Stimulated activated effector memory CD8-positive, alpha-beta T cell treated with anti-CD3 and anti-CD28 coated beads, Interleukin-12 subunit alpha, Interleukin-12 subunit beta, amount 100 ng/mL, for 72 hours (primary cell): ENCODE measurements at regions not wholly inside any gene's neighbourhood (a gene's known extent, or its start where the extent isn't known, plus 50 kb on each side); places are given as distances from the start of the nearest gene placed in this dataset.

Experiments used
- ATAC-seq: fragments of 150-1000 bp; cut with Tn5 transposase; 2 replicates; pipeline ENCODE4 v1.10.0; 2021
- DNase-seq, 2 donors: peaks; one replicate each; pipeline ENCODE4 v3.0.0; 2021 to 2022; ENCODE audit warnings: low spot score in 2 of 2
- H3K27ac Mint-ChIP-seq: one replicate; pipeline ENCODE4 v1.8.0; 2022; ENCODE audit warnings: mild to moderate bottlenecking, mixed read lengths
- H3K36me3 Mint-ChIP-seq: one replicate; pipeline ENCODE4 v1.8.0; 2022; ENCODE audit warnings: mild to moderate bottlenecking, mixed read lengths
- H3K4me1 Mint-ChIP-seq: one replicate; pipeline ENCODE4 v1.8.0; 2022; ENCODE audit warnings: mixed read lengths
- H3K4me3 Mint-ChIP-seq: one replicate; pipeline ENCODE4 v1.8.0; 2022; ENCODE audit warnings: mild to moderate bottlenecking, mixed read lengths
- H3K9me3 Mint-ChIP-seq: one replicate; pipeline ENCODE4 v1.8.0; 2022; ENCODE audit warnings: mixed read lengths

GRCh38 chr16:56066617-56067016 is 124.7 kb upstream of the GNAO1 start:
- DNase-seq = no peak
- no peak for ATAC-seq
- no peak overlapping the region for H3K4me3 Mint-ChIP-seq
- H3K9me3 Mint-ChIP-seq = no peaks in the 10 kb centered on the region
- H3K4me1 Mint-ChIP-seq = no peaks in the 10 kb centered on the region
- H3K36me3 Mint-ChIP-seq = no peaks in the 10 kb centered on the region
- H3K27ac Mint-ChIP-seq = no peak overlapping the region

GRCh38 chr16:56063111-56063510 is 128.2 kb upstream of the GNAO1 start:
- ATAC-seq (no peak), DNase-seq (no peak)
- Mint-ChIP-seq H3K4me1 (no peaks in the 10 kb centered on the region), H3K27ac (no peak overlapping the region), H3K9me3 (no peaks in the 10 kb centered on the region), H3K4me3 (no peak overlapping the region), H3K36me3 (no peaks in the 10 kb centered on the region)

- H3K9me3 Mint-ChIP-seq = no peaks in the 10 kb centered on the region
Observed at GRCh38 chr16:56057151-56057550, 134.1 kb upstream of the GNAO1 start.

GRCh38 chr16:56050916-56051315 is 140.4 kb upstream of the GNAO1 start:
- DNase-seq = no peak
- Mint-ChIP-seq H3K36me3 (no peaks in the 10 kb centered on the region), H3K4me3 (no peak overlapping the region), H3K27ac (no peak overlapping the region), H3K9me3 (no peaks in the 10 kb centered on the region), H3K4me1 (no peaks in the 10 kb centered on the region)
- ATAC-seq = no peak

More at GRCh38 chr16:56057151-56057550, 134.1 kb upstream of the GNAO1 start:
- no peak overlapping the region for H3K4me3 Mint-ChIP-seq
- DNase-seq (no peak), ATAC-seq (no peak)
- no peak overlapping the region for H3K27ac Mint-ChIP-seq
- no peaks in the 10 kb centered on the region for H3K4me1 Mint-ChIP-seq
- no peaks in the 10 kb centered on the region for H3K36me3 Mint-ChIP-seq

GRCh38 chr16:56048425-56049105 is 142.7 kb upstream of the GNAO1 start:
- Mint-ChIP-seq H3K4me1 (no peaks in the 10 kb centered on the region), H3K9me3 (no peaks in the 10 kb centered on the region), H3K36me3 (no peaks in the 10 kb centered on the region), H3K4me3 (no peak overlapping the region), H3K27ac (no peak overlapping the region)
- ATAC-seq = no peak
- peak in 1 of 2 donors; percentile 10 for DNase-seq

GRCh38 chr16:56047307-56048234 is 143.7 kb upstream of the GNAO1 start:
- H3K27ac Mint-ChIP-seq = no peak overlapping the region
- no peaks in the 10 kb centered on the region for H3K36me3 Mint-ChIP-seq
- DNase-seq (peak in 1 of 2 donors; percentile 13), ATAC-seq (no peak)
- H3K4me3 Mint-ChIP-seq = no peak overlapping the region
- H3K4me1 Mint-ChIP-seq = no peaks in the 10 kb centered on the region
- H3K9me3 Mint-ChIP-seq = no peaks in the 10 kb centered on the region

GRCh38 chr16:56042416-56042815 is 148.9 kb upstream of the GNAO1 start:
- DNase-seq (peak in 1 of 2 donors; percentile 15), ATAC-seq (no peak)
- Mint-ChIP-seq H3K4me3 (no peak overlapping the region), H3K4me1 (no peaks in the 10 kb centered on the region), H3K9me3 (peaks cover under 1% of the 10 kb centered on the region), H3K27ac (no peak overlapping the region), H3K36me3 (no peaks in the 10 kb centered on the region)

GRCh38 chr16:56041556-56042140 is 149.6 kb upstream of the GNAO1 start:
- peaks cover 8% of the 10 kb centered on the region for H3K9me3 Mint-ChIP-seq
- no peak overlapping the region for H3K4me3 Mint-ChIP-seq
- H3K36me3 Mint-ChIP-seq = no peaks in the 10 kb centered on the region
- DNase-seq (peak in 1 of 2 donors; percentile 54), ATAC-seq (peak; percentile 72)
- H3K4me1 Mint-ChIP-seq = no peaks in the 10 kb centered on the region
- no peak overlapping the region for H3K27ac Mint-ChIP-seq

GRCh38 chr16:56038564-56039098 is 152.7 kb upstream of the GNAO1 start:
- Mint-ChIP-seq H3K4me3 (no peak overlapping the region), H3K4me1 (no peaks in the 10 kb centered on the region), H3K36me3 (no peaks in the 10 kb centered on the region), H3K9me3 (peaks cover 12% of the 10 kb centered on the region), H3K27ac (no peak overlapping the region)
- peak in 1 of 2 donors; percentile 18 for DNase-seq
- no peak for ATAC-seq

GRCh38 chr16:56032072-56032471 is 156.9 kb upstream of the CES5A start:
- no peak overlapping the region for H3K27ac Mint-ChIP-seq
- peaks cover 8% of the 10 kb centered on the region for H3K9me3 Mint-ChIP-seq
- ATAC-seq (no peak), DNase-seq (no peak)
- no peak overlapping the region for H3K4me3 Mint-ChIP-seq
- no peaks in the 10 kb centered on the region for H3K36me3 Mint-ChIP-seq
- no peaks in the 10 kb centered on the region for H3K4me1 Mint-ChIP-seq

GRCh38 chr16:56029026-56029425 is 153.9 kb upstream of the CES5A start:
- no peak for DNase-seq
- H3K36me3 Mint-ChIP-seq = no peaks in the 10 kb centered on the region
- H3K27ac Mint-ChIP-seq = no peak overlapping the region
- H3K4me3 Mint-ChIP-seq = no peak overlapping the region
- ATAC-seq = no peak
- no peaks in the 10 kb centered on the region for H3K4me1 Mint-ChIP-seq
- no peaks in the 10 kb centered on the region for H3K9me3 Mint-ChIP-seq

- DNase-seq = no peak
- ATAC-seq = no peak
- Mint-ChIP-seq H3K9me3 (no peaks in the 10 kb centered on the region), H3K27ac (no peak overlapping the region), H3K4me3 (no peak overlapping the region), H3K4me1 (no peaks in the 10 kb centered on the region), H3K36me3 (no peaks in the 10 kb centered on the region)
Observed at GRCh38 chr16:56022818-56023217, 147.6 kb upstream of the CES5A start.

- no peak for ATAC-seq
- Mint-ChIP-seq H3K4me1 (no peaks in the 10 kb centered on the region), H3K9me3 (no peaks in the 10 kb centered on the region), H3K4me3 (no peak overlapping the region), H3K27ac (no peak overlapping the region), H3K36me3 (no peaks in the 10 kb centered on the region)
- DNase-seq = no peak
Observed at GRCh38 chr16:56019274-56019673, 144.1 kb upstream of the CES5A start.

- no peak overlapping the region for H3K27ac Mint-ChIP-seq
- no peaks in the 10 kb centered on the region for H3K9me3 Mint-ChIP-seq
- DNase-seq (peak in 1 of 2 donors; percentile 55), ATAC-seq (no peak)
- no peak overlapping the region for H3K4me3 Mint-ChIP-seq
- H3K36me3 Mint-ChIP-seq = no peaks in the 10 kb centered on the region
- H3K4me1 Mint-ChIP-seq = no peaks in the 10 kb centered on the region
Observed at GRCh38 chr16:56013962-56014552, 138.9 kb upstream of the CES5A start.

GRCh38 chr16:56012482-56012811 is 137.3 kb upstream of the CES5A start:
- DNase-seq = no peak
- H3K4me3 Mint-ChIP-seq = no peak overlapping the region
- no peaks in the 10 kb centered on the region for H3K4me1 Mint-ChIP-seq
- no peaks in the 10 kb centered on the region for H3K36me3 Mint-ChIP-seq
- ATAC-seq = no peak
- H3K27ac Mint-ChIP-seq = no peak overlapping the region
- no peaks in the 10 kb centered on the region for H3K9me3 Mint-ChIP-seq
